PC-3 (cell line): ENCODE measurements at regions not wholly inside any gene's neighbourhood (a gene's known extent, or its start where the extent isn't known, plus 50 kb on each side); places are given as distances from the start of the nearest gene placed in this dataset.

Experiments
- CTCF ChIP-seq: fragments of 300-600 bp; sonication (generic); conservative IDR thresholded peaks from 2 replicates; pipeline ENCODE4 v1.5.1; 2017; ENCODE audit warnings: antibody characterized with exemption, low read depth, mild to moderate bottlenecking, low read length
- EZH2 ChIP-seq: fragments of 300-600 bp; sonication (generic); IDR thresholded peaks from one replicate; pipeline ENCODE4 v1.6.1; 2017; ENCODE audit warnings: antibody characterized with exemption, mild to moderate bottlenecking, low read length; ENCODE audit not compliant: unreplicated experiment

GRCh38 chr2:181240844-181241243 is 216.3 kb upstream of the ITGA4 start:
- TF ChIP-seq CTCF (no peak), EZH2 (no peak)
